H1 (cell line): ENCODE measurements at regions not wholly inside any gene's neighbourhood (a gene's known extent, or its start where the extent isn't known, plus 50 kb on each side); places are given as distances from the start of the nearest gene placed in this dataset.

Source experiments
- CTCF ChIA-PET: fragments of 300-600 bp; sonication (Branson Sonifier 250); formaldehyde crosslinking; loops from one replicate; lab custom pipeline; 2021; ENCODE audit not compliant: partially characterized antibody; lab: Charles Lee
- POLR2A ChIA-PET: fragments of 300-600 bp; sonication (Branson Sonifier 250); formaldehyde crosslinking; loops from one replicate; lab custom pipeline; 2021; ENCODE audit warnings: inconsistent platforms; ENCODE audit not compliant: partially characterized antibody; lab: Charles Lee
- DNase-seq, 2 experiments: peaks; one replicate each; pipeline versions ENCODE4 v3.0.0 to v3.0.0-alpha.2; 2010 to 2022; ENCODE audit warnings: low spot score in 2 of 2, low read depth in 1 of 2, mixed read lengths in 1 of 2
- FAIRE-seq: peaks from 2 replicates; lab custom pipeline; 2011; peaks lifted over from hg19 to GRCh38; lab: Jason Lieb, UNC
- H2AFZ ChIP-seq: 2 replicates; pipeline ENCODE4 v1.8.1; 2012; ENCODE audit warnings: low read length, inconsistent platforms
- H2AK5ac ChIP-seq: 2 replicates; pipeline ENCODE4 v1.6.1; 2013; ENCODE audit warnings: low read depth, low read length
- H2BK120ac ChIP-seq: replicated peaks from 2 replicates; pipeline ENCODE3; 2013; ENCODE audit warnings: low read depth, low read length, inconsistent platforms
- H2BK12ac ChIP-seq: 2 replicates; pipeline ENCODE4 v1.6.1; 2013; ENCODE audit warnings: low read depth, low read length
- H2BK15ac ChIP-seq: 2 replicates; pipeline ENCODE4 v1.6.1; 2013; ENCODE audit warnings: low read length
- H2BK20ac ChIP-seq: 2 replicates; pipeline ENCODE4 v1.6.1; 2013; ENCODE audit warnings: low read length
- H2BK5ac ChIP-seq: 2 replicates; pipeline ENCODE4 v1.6.1; 2013; ENCODE audit warnings: low read depth, low read length
- H3K14ac ChIP-seq: 2 replicates; pipeline ENCODE4 v1.6.1; 2013; ENCODE audit warnings: inconsistent platforms; ENCODE audit not compliant: insufficient read length
- H3K18ac ChIP-seq: 2 replicates; pipeline ENCODE4 v1.6.1; 2013; ENCODE audit warnings: low read length; ENCODE audit errors: extremely low read depth
- H3K23ac ChIP-seq: 2 replicates; pipeline ENCODE4 v1.6.1; 2013; ENCODE audit warnings: inconsistent platforms; ENCODE audit not compliant: insufficient read length
- H3K23me2 ChIP-seq: 2 replicates; pipeline ENCODE4 v1.6.1; 2013; ENCODE audit warnings: low read depth, low read length
- H3K27ac ChIP-seq: 2 replicates; pipeline ENCODE4 v1.6.1; 2011; ENCODE audit warnings: low read depth, low read length, inconsistent platforms
- H3K27me3 ChIP-seq, 4 experiments: replicated peaks in 1 of 4; 1 replicate in 1 of 4; 2 replicates in 3 of 4; pipeline versions ENCODE4 v1.6.1 to v1.8.1; 2011 to 2013; ENCODE audit warnings: low read length in 3 of 4, mild to moderate bottlenecking in 3 of 4, inconsistent platforms in 2 of 4, mixed read lengths in 2 of 4, moderate library complexity in 1 of 4; ENCODE audit not compliant: control insufficient read depth in 3 of 4, insufficient read depth in 3 of 4; ENCODE audit errors: extremely low read depth in 1 of 4
- H3K36me3 ChIP-seq, 4 experiments: 2 replicates each; pipeline versions ENCODE4 v1.6.1 to v1.8.1; 2011 to 2013; ENCODE audit warnings: mild to moderate bottlenecking in 4 of 4, low read length in 3 of 4, moderate library complexity in 2 of 4, control low read depth in 1 of 4, inconsistent platforms in 1 of 4; ENCODE audit not compliant: insufficient read depth in 4 of 4, control insufficient read depth in 2 of 4
- H3K4ac ChIP-seq: replicated peaks from 2 replicates; pipeline ENCODE3; 2013; ENCODE audit warnings: low read length, low read depth, mixed read lengths, inconsistent platforms; ENCODE audit not compliant: insufficient read length
- H3K4me1 ChIP-seq, 4 experiments: replicated peaks in 1 of 4; 1 replicate in 1 of 4; 2 replicates in 3 of 4; pipeline versions ENCODE4 v1.6.1 to v1.8.1; 2011 to 2013; ENCODE audit warnings: low read length in 3 of 4, inconsistent platforms in 2 of 4, mixed read lengths in 1 of 4; ENCODE audit not compliant: insufficient read depth in 4 of 4, control insufficient read depth in 3 of 4
- H3K4me2 ChIP-seq, 2 experiments: 2 replicates each; pipeline versions ENCODE4 v1.6.1 to v1.8.1; 2011 to 2013; ENCODE audit warnings: low read depth in 2 of 2, low read length in 2 of 2, control low read depth in 1 of 2, inconsistent platforms in 1 of 2, mild to moderate bottlenecking in 1 of 2; ENCODE audit not compliant: insufficient read depth in 1 of 2
- H3K4me3 ChIP-seq, 4 experiments: fragments of 200-600, 300-600 bp in 1 of 4; sonication (generic), shearing (Covaris generic), sonication (Bioruptor Twin) in 1 of 4; 2 replicates each; pipeline versions ENCODE4 v1.5.1 to v1.8.1; 2011 to 2016; ENCODE audit warnings: low read length in 4 of 4, low read depth in 3 of 4, control low read depth in 2 of 4, inconsistent platforms in 2 of 4, mild to moderate bottlenecking in 2 of 4, mixed read lengths in 1 of 4, moderate library complexity in 1 of 4; ENCODE audit not compliant: insufficient read depth in 2 of 4; ENCODE audit errors: extremely low read depth in 1 of 4
- H3K56ac ChIP-seq: replicated peaks from 2 replicates; pipeline ENCODE3; 2013; ENCODE audit warnings: low read depth, mild to moderate bottlenecking, mixed read lengths, low read length, inconsistent platforms; ENCODE audit not compliant: insufficient read length
- H3K79me1 ChIP-seq: 2 replicates; pipeline ENCODE4 v1.6.1; 2013; ENCODE audit warnings: low read depth, low read length, control low read depth
- H3K79me2 ChIP-seq, 2 experiments: 2 replicates each; pipeline versions ENCODE4 v1.6.1 to v1.8.1; 2012 to 2013; ENCODE audit warnings: low read length in 2 of 2, mild to moderate bottlenecking in 2 of 2, inconsistent platforms in 1 of 2; ENCODE audit not compliant: insufficient read depth in 2 of 2, control insufficient read depth in 1 of 2
- H3K9ac ChIP-seq, 4 experiments: replicated peaks in 1 of 4; 1 replicate in 1 of 4; 2 replicates in 3 of 4; pipeline versions ENCODE4 v1.6.1 to v1.8.1; 2011 to 2013; ENCODE audit warnings: low read depth in 3 of 4, low read length in 3 of 4, control low read depth in 2 of 4, mild to moderate bottlenecking in 2 of 4, moderate library complexity in 2 of 4, inconsistent platforms in 1 of 4; ENCODE audit errors: extremely low read depth in 1 of 4
- H3K9me3 ChIP-seq, 2 experiments: 2 replicates each; pipeline versions ENCODE4 v1.6.1 to v1.8.1; 2012 to 2013; ENCODE audit warnings: mild to moderate bottlenecking in 2 of 2, moderate library complexity in 2 of 2, control low read depth in 1 of 2, inconsistent platforms in 1 of 2, low read depth in 1 of 2, low read length in 1 of 2, mixed read lengths in 1 of 2; ENCODE audit not compliant: insufficient read depth in 2 of 2
- H4K20me1 ChIP-seq, 2 experiments: replicated peaks in 1 of 2; 2 replicates each; pipeline versions ENCODE3 to v1.8.1; 2011 to 2013; ENCODE audit warnings: inconsistent platforms in 2 of 2, low read length in 2 of 2, mild to moderate bottlenecking in 1 of 2; ENCODE audit not compliant: insufficient read depth in 2 of 2, control insufficient read depth in 1 of 2
- H4K5ac ChIP-seq: 2 replicates; pipeline ENCODE4 v1.6.1; 2013; ENCODE audit warnings: low read length, low read depth, mixed read lengths, inconsistent platforms; ENCODE audit not compliant: insufficient read length
- H4K8ac ChIP-seq: 2 replicates; pipeline ENCODE4 v1.8.0; 2013; ENCODE audit warnings: mild to moderate bottlenecking, moderate library complexity, low read length, inconsistent platforms; ENCODE audit not compliant: insufficient read depth; ENCODE audit errors: extremely low read depth
- H4K91ac ChIP-seq: replicated peaks from 2 replicates; pipeline ENCODE3; 2013; ENCODE audit warnings: low read length, mixed read lengths, inconsistent platforms; ENCODE audit not compliant: insufficient read length
- ASH2L ChIP-seq: fragments of 200-600, 300-600 bp; sonication (generic); IDR thresholded peaks from one replicate; pipeline ENCODE4 v1.7.1; 2017; ENCODE audit warnings: low read length
- ATF2 ChIP-seq: IDR thresholded peaks from 2 replicates; pipeline ENCODE4 v1.6.1; 2012; ENCODE audit warnings: low read length, inconsistent platforms
- POLR2AphosphoS5 ChIP-seq: IDR thresholded peaks from 2 replicates; pipeline ENCODE4 v1.6.1; 2011; ENCODE audit warnings: low read depth, low read length
- ZNF274 ChIP-seq: IDR thresholded peaks from 2 replicates; pipeline ENCODE4 v1.7.0; 2012; ENCODE audit warnings: low read length, borderline replicate concordance; ENCODE audit errors: extremely low read depth
- WGBS, 2 experiments: shearing (Covaris generic) in 1 of 2; methylation state at CpG; one replicate each; pipeline versions ENCODE4 v1.1.6 to v1.1.7; 2013 to 2015; ENCODE audit warnings: low lambda C conversion rate in 2 of 2, mixed read lengths in 2 of 2, inconsistent platforms in 1 of 2, low coverage in 1 of 2, missing lambda C conversion rate in 1 of 2; ENCODE audit not compliant: insufficient replicate concordance in 2 of 2, insufficient coverage in 1 of 2, insufficient read length in 1 of 2; ENCODE audit errors: extremely low coverage in 1 of 2, missing lambda C conversion rate in 1 of 2; 5-methylcytosine and 5-hydroxymethylcytosine counted together

GRCh38 chr1:65577278-65577677 lies 156.8 kb downstream of the LEPR start:
- H3K9ac ChIP-seq = no peak overlapping the region
- CTCF ChIA-PET = no interaction called here
- no peaks in the 10 kb centered on the region for H3K27me3 ChIP-seq

More at GRCh38 chr1:65577278-65577677, 156.8 kb downstream of the LEPR start:
- Histone ChIP-seq H3K4me1 (no peaks in the 10 kb centered on the region), H2BK5ac (no peak overlapping the region), H3K4me2 (no peak overlapping the region), H4K91ac (no peak overlapping the region), H4K5ac (no peak overlapping the region), H2AFZ (no peak overlapping the region), H3K23ac (no peak overlapping the region), H3K79me1 (no peaks in the 10 kb centered on the region), H3K56ac (no peak overlapping the region), H2BK15ac (no peak overlapping the region), H3K23me2 (no peaks in the 10 kb centered on the region), H3K9me3 (no peaks in the 10 kb centered on the region), H3K79me2 (no peaks in the 10 kb centered on the region), H3K27ac (no peak overlapping the region), H2BK20ac (no peak overlapping the region), H3K4ac (no peak overlapping the region), H2AK5ac (no peak overlapping the region), H3K18ac (no peak overlapping the region), H2BK12ac (no peak overlapping the region), H4K8ac (no peak overlapping the region), H4K20me1 (no peaks in the 10 kb centered on the region), H3K14ac (no peak overlapping the region), H2BK120ac (no peak overlapping the region), H3K4me3 (no peak overlapping the region), H3K36me3 (no peaks in the 10 kb centered on the region)
- POLR2A ChIA-PET = no interaction called here
- TF ChIP-seq ASH2L (no peak), ZNF274 (no peak), POLR2AphosphoS5 (no peak), ATF2 (no peak)
- WGBS, 2 experiments = 89% methylated on average over 4 of the region's 4 CpGs; no CpG with 5 or more reads in 1 of the 2 experiments
- DNase-seq (no peak), FAIRE-seq (no peak)
